Heart left ventricle (tissue), 13 donors: ENCODE measurements at regions not wholly inside any gene's neighbourhood (a gene's known extent, or its start where the extent isn't known, plus 50 kb on each side); places are given as distances from the start of the nearest gene placed in this dataset.

Experiments
- POLR2A ChIP-seq, 2 donors: fragments of 450-650 bp; IDR thresholded peaks; one replicate each; pipeline ENCODE4 v1.6.1; 2017; ENCODE audit warnings: antibody characterized with exemption in 2 of 2, mild to moderate bottlenecking in 2 of 2, moderate library complexity in 2 of 2
- TF ChIP-seq, protein P1 (sequence below), 12 donors: fragments of 200-600 bp; sonication (generic) in 4 of 12; IDR thresholded peaks; one replicate each; pipeline versions ENCODE4 v1.5.0 to v1.8.0; 2018 to 2022; ENCODE audit warnings: antibody characterized with exemption in 12 of 12, mild to moderate bottlenecking in 5 of 12
- donor health status: ischemic (EF 13 %, LVEDD 7.1; RV severe dilation, severe dysfunction).
- donor health status: DM: no; HTN: yes; CAD: no.
- donor health status: DM: no; HTN: no; CAD: no.
- donor health status: ischemic (EF 25% LVEDD 6.9; RV normal size, moderate dysfunction).
- donor health status: ischemic (EF 25% LVEDD 5.7; RV mildly dilated, moderate dysfunction).
- donor health status: ischemic (EF 35%, LVEDD 5.7; RV mildly dilated, moderate dysfunction).
- donor health status: nonischemic (EF 11% LVEDD 7.7; RV severe dilation, severe dysfunction).
- donor health status: DM: yes; HTN: yes; CAD: no.
- donor health status: PGD.
- donor health status: ischemic (EF 29% LVEDD 5.4; RV normal size, mild dysfunction).
- donor health status: nonischemic (EF 23%, LVEDD 6.1; RV moderate dilation, normal function).

DNA sequence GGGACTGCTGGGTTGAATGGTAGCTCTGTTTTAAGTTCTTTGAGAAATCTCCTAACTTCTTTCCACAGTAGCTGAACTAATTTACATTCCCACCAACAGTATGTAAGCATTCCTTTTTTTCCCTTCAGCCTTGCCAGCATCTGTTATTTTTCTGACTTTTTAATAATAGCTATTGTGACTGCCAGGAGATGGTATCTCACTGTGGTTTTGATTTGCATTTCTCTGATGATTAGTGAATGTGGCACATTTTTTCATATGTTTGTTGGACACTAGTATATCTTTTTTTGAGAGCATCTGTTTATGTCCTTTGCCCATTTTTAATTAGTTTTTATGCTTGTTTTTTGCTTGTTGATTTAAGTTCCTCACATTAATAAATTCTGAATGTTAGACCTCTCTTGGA lies 990.8 kb downstream of the GATA3 start:
- TF ChIP-seq POLR2A (IDR thresholded peaks at IDR 0.05), result no peak
- TF ChIP-seq, protein P1, sequence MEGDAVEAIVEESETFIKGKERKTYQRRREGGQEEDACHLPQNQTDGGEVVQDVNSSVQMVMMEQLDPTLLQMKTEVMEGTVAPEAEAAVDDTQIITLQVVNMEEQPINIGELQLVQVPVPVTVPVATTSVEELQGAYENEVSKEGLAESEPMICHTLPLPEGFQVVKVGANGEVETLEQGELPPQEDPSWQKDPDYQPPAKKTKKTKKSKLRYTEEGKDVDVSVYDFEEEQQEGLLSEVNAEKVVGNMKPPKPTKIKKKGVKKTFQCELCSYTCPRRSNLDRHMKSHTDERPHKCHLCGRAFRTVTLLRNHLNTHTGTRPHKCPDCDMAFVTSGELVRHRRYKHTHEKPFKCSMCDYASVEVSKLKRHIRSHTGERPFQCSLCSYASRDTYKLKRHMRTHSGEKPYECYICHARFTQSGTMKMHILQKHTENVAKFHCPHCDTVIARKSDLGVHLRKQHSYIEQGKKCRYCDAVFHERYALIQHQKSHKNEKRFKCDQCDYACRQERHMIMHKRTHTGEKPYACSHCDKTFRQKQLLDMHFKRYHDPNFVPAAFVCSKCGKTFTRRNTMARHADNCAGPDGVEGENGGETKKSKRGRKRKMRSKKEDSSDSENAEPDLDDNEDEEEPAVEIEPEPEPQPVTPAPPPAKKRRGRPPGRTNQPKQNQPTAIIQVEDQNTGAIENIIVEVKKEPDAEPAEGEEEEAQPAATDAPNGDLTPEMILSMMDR (IDR thresholded peaks at IDR 0.05), result no peak
